ENCODE measurements at regions not wholly inside any gene's neighbourhood (a gene's known extent, or its start where the extent isn't known, plus 50 kb on each side); places are given as distances from the start of the nearest gene placed in this dataset.

- H3K9me3 ChIP-seq (ENCODE audit: insufficient read depth, low read depth, low read length), result no peaks in the 10 kb centered on the region
- no peak overlapping the region for H3K27ac ChIP-seq (ENCODE audit: low read depth, low read length)
- H3K4me2 ChIP-seq (ENCODE audit: low read length), result no peak overlapping the region
- TF ChIP-seq EZH2 (IDR thresholded peaks at IDR 0.05; ENCODE audit: insufficient read depth, low read length) (no peak), CTCF (IDR thresholded peaks at IDR 0.05; ENCODE audit: insufficient read depth, low read depth, low read length) (no peak)
- no peak overlapping the region for H3K9ac ChIP-seq (ENCODE audit: low read length)
- DNase-seq (ENCODE audit: low read depth), result no peak
- Mint-ChIP-seq H3K4me3 (ENCODE audit: unreplicated experiment) (no peak overlapping the region), H3K27ac (ENCODE audit: unreplicated experiment) (no peak overlapping the region), H3K4me1 (ENCODE audit: low read depth, unreplicated experiment) (peaks cover 8% of the 10 kb centered on the region), H3K9me3 (ENCODE audit: unreplicated experiment) (peaks cover 1% of the 10 kb centered on the region), H3K27me3 (ENCODE audit: low read depth, unreplicated experiment) (peaks cover 27% of the 10 kb centered on the region), H3K36me3 (ENCODE audit: low read depth, unreplicated experiment) (no peaks in the 10 kb centered on the region)
- H4K20me1 ChIP-seq (ENCODE audit: insufficient read depth, low read length), result no peaks in the 10 kb centered on the region
- no peaks in the 10 kb centered on the region for H3K36me3 ChIP-seq (ENCODE audit: insufficient read depth, low read length)
- peaks cover 4% of the 10 kb centered on the region for H3K4me1 ChIP-seq (ENCODE audit: insufficient read depth, low read length)
- H3K79me2 ChIP-seq (ENCODE audit: insufficient read depth, low read length), result no peaks in the 10 kb centered on the region
- H2AFZ ChIP-seq (ENCODE audit: low read depth, low read length), result no peak overlapping the region
- H3K4me3 ChIP-seq (ENCODE audit: insufficient read depth, low read depth, low read length), result no peak overlapping the region
- no peak for FAIRE-seq
- no peaks in the 10 kb centered on the region for H3K27me3 ChIP-seq (ENCODE audit: insufficient read depth, low read length)
These were observed 171.8 kb downstream of the IER5 start for GRCh38 chr1:181260271-181260670.

GRCh38 chr1:181260994-181261393 is 172.5 kb downstream of the IER5 start:
- H3K27me3 ChIP-seq (ENCODE audit: insufficient read depth, low read length), result no peaks in the 10 kb centered on the region
- H3K79me2 ChIP-seq (ENCODE audit: insufficient read depth, low read length), result no peaks in the 10 kb centered on the region
- Mint-ChIP-seq H3K4me1 (ENCODE audit: low read depth, unreplicated experiment) (peaks cover 1% of the 10 kb centered on the region), H3K36me3 (ENCODE audit: low read depth, unreplicated experiment) (no peaks in the 10 kb centered on the region), H3K4me3 (ENCODE audit: unreplicated experiment) (no peak overlapping the region), H3K27me3 (ENCODE audit: low read depth, unreplicated experiment) (peaks cover 27% of the 10 kb centered on the region), H3K27ac (ENCODE audit: unreplicated experiment) (no peak overlapping the region), H3K9me3 (ENCODE audit: unreplicated experiment) (no peaks in the 10 kb centered on the region)
- peaks cover under 1% of the 10 kb centered on the region for H3K4me1 ChIP-seq (ENCODE audit: insufficient read depth, low read length)
- H3K4me2 ChIP-seq (ENCODE audit: low read length), result no peak overlapping the region
- no peak overlapping the region for H2AFZ ChIP-seq (ENCODE audit: low read depth, low read length)
- TF ChIP-seq EZH2 (IDR thresholded peaks at IDR 0.05; ENCODE audit: insufficient read depth, low read length) (no peak), CTCF (IDR thresholded peaks at IDR 0.05; ENCODE audit: insufficient read depth, low read depth, low read length) (no peak)
- H3K27ac ChIP-seq (ENCODE audit: low read depth, low read length), result no peak overlapping the region
- no peaks in the 10 kb centered on the region for H4K20me1 ChIP-seq (ENCODE audit: insufficient read depth, low read length)
- DNase-seq (ENCODE audit: low read depth), result no peak
- H3K9me3 ChIP-seq (ENCODE audit: insufficient read depth, low read depth, low read length), result no peaks in the 10 kb centered on the region
- H3K4me3 ChIP-seq (ENCODE audit: insufficient read depth, low read depth, low read length), result no peak overlapping the region
- H3K9ac ChIP-seq (ENCODE audit: low read length), result no peak overlapping the region
- no peaks in the 10 kb centered on the region for H3K36me3 ChIP-seq (ENCODE audit: insufficient read depth, low read length)
- no peak for FAIRE-seq

GRCh38 chr1:181262069-181262468 is 173.6 kb downstream of the IER5 start:
- H3K9me3 Mint-ChIP-seq (ENCODE audit: unreplicated experiment), result peaks cover 3% of the 10 kb centered on the region
- no peaks in the 10 kb centered on the region for H3K79me2 ChIP-seq (ENCODE audit: insufficient read depth, low read length)
- H3K27ac Mint-ChIP-seq (ENCODE audit: unreplicated experiment), result no peak overlapping the region

More at GRCh38 chr1:181262069-181262468, 173.6 kb downstream of the IER5 start:
- Histone ChIP-seq H4K20me1 (ENCODE audit: insufficient read depth, low read length) (no peaks in the 10 kb centered on the region), H3K4me2 (ENCODE audit: low read length) (no peak overlapping the region), H3K27ac (ENCODE audit: low read depth, low read length) (no peak overlapping the region), H2AFZ (ENCODE audit: low read depth, low read length) (no peak overlapping the region), H3K36me3 (ENCODE audit: insufficient read depth, low read length) (no peaks in the 10 kb centered on the region), H3K4me3 (ENCODE audit: insufficient read depth, low read depth, low read length) (no peak overlapping the region), H3K9ac (ENCODE audit: low read length) (no peak overlapping the region), H3K4me1 (ENCODE audit: insufficient read depth, low read length) (no peaks in the 10 kb centered on the region), H3K27me3 (ENCODE audit: insufficient read depth, low read length) (no peaks in the 10 kb centered on the region), H3K9me3 (ENCODE audit: insufficient read depth, low read depth, low read length) (no peaks in the 10 kb centered on the region)
- no peak for TF ChIP-seq CTCF (IDR thresholded peaks at IDR 0.05; ENCODE audit: insufficient read depth, low read depth, low read length)
- no peak for TF ChIP-seq EZH2 (IDR thresholded peaks at IDR 0.05; ENCODE audit: insufficient read depth, low read length)
- H3K27me3 Mint-ChIP-seq (ENCODE audit: low read depth, unreplicated experiment), result peaks cover 27% of the 10 kb centered on the region
- DNase-seq (ENCODE audit: low read depth), result no peak
- H3K4me3 Mint-ChIP-seq (ENCODE audit: unreplicated experiment), result no peak overlapping the region
- FAIRE-seq, result no peak
- H3K4me1 Mint-ChIP-seq (ENCODE audit: low read depth, unreplicated experiment), result peaks cover 1% of the 10 kb centered on the region
- H3K36me3 Mint-ChIP-seq (ENCODE audit: low read depth, unreplicated experiment), result no peaks in the 10 kb centered on the region
